Stimulated activated CD4-positive, alpha-beta T cell treated with anti-CD3 and anti-CD28 coated beads, Interleukin-2, amount 100 ng/mL, for 24 hours (primary cell): ENCODE measurements at regions not wholly inside any gene's neighbourhood (a gene's known extent, or its start where the extent isn't known, plus 50 kb on each side); places are given as distances from the start of the nearest gene placed in this dataset.

Experiments used
- DNase-seq, 2 donors: peaks; one replicate each; pipeline ENCODE4 v3.0.0-alpha.2; 2020

DNA sequence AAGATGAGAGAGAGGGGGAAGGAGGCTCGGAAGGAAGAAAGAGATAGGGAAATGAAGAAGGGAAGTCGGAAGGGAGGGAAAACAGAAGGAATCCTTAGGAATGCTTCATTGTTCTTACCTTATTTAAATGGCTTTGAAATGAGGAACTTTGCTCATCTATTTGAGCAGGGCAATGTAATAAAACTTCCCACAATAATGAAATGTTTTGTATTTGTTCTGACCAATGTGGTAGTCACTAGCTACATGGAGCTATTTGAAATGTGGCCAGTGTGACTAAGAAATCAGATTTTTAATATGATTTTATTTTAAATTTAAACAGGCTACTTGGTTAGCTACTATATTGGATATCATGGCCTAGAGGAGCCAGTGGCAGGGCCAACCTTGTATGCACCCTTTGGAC lies 510.6 kb downstream of the HTR7 start:
- DNase-seq = no peak

DNA sequence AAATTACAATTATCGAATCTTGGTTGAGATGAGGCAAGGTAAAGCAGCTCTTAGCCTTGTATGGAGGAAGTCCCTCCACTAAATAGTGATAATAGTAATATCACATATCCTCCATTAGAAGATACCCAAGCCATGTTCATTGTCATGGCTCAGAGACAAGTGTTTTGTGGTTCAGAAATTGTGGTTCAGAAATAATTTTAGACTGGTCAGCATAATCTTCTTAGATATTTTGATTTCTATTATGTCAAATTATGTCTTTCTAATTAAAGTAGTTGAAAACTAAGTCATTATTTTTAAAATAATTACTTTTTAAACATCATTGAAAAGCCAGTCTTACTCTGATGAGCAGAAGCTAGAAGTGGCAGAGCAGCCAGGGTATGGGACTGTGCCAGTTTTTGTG lies 507.7 kb downstream of the HTR7 start:
- no peak for DNase-seq

DNA sequence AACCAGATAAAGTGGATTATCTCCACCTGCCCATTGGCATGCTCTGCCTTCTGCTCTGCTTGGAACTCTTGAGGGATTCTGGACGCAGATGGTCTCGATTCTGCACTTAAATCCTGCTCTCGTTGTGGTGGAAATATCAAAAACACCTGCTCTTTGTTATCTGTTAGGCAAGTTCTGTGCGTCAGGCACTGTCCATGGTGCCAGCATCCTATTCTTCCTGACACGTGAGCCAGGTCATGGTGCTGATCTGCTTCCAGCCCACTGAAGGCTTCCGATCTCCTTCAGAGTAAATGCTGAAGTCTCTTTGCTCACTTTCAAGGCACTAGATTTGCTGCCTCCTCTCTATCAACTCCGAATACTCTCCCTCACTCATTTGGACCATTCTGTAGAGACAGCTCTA lies 505.6 kb downstream of the HTR7 start:
- DNase-seq = no peak

DNA sequence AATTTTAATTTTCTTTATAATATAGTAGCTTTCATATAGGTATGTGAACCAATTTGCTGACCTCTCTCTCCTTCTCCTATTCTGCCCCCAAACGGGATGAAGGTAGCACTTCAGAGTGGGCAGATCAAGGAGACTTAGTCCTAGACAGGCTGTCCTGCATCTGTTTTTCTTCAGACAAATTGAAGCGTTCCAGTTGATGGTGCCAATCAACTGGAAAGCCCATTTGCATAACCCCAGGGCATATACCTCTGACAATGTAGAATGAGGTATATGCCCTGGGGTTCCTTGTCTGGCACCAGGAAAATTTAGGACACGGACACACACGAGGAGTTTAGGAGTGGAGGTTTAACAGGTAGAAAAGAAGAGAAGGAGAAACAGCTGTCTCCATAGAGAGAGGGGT lies 502.9 kb downstream of the HTR7 start:
- no peak for DNase-seq

DNA sequence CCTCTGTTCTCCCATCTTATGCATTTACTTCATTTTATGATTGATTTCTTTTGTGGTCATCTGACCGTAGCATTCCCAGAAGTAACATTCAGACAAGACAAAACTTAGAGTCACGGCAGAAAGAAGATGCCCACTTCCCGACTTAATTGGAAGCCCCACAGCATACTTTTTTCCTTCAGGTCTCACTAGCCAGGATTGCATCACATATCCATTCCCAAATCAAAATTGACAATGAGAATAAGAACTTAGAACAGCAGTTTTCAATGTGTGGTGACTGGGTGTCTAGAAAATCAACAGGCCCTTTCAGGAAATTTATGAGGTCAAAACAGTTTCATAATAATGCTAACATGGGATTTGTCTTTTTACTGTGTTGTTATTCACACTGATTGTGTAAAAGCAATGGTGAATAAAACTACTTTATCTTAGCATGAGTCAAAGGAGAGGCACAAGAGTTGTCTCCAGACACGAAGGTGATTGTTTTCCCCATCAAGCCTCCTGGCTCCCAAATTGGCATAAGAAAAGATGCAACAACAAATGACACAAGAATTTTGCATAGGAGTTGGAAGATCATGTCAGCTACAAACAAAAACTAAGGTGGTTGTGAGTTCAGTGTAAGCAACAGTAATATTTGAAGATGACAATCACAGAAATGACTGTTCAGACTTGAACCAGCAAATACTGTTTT lies 493.9 kb downstream of the HTR7 start:
- no peak for DNase-seq

DNA sequence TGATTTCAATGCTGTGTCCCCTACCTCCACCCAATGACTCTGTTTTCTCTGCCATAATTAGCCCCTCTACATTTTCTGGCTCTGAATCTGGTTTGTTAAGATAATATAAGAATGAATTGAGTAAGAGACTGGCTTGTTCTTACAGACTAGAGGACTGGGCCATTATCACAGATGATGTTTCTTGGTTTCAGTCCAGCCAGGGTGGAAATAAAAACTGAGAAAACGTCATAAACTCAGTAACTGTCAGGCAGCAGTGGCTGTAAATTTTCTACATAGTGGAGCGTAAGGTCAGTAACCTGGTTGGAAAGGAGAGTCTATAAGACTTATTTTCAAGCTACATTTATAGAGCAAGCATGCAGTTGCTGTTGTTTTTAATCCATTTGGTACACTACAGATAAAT lies 485.4 kb downstream of the HTR7 start:
- DNase-seq = no peak

DNA sequence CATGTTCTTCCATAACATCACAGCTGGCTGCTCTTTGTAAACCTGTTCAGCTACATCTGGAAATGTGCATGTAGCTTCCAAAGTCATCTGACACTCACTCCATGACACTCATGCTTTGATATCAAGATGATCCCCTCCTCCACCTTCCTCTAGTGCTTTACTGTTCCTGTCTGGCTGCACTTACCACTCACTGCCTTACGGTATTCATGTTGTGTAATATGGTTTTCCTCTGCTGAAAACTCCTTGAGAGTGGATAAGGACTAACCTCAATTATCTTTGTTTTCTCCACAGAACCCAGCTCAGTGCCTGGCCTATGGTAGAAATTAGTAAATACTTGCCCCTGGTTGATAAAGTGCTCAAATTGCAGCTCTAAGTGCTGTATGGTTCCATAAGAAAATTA lies 483.9 kb downstream of the HTR7 start:
- no peak for DNase-seq

DNA sequence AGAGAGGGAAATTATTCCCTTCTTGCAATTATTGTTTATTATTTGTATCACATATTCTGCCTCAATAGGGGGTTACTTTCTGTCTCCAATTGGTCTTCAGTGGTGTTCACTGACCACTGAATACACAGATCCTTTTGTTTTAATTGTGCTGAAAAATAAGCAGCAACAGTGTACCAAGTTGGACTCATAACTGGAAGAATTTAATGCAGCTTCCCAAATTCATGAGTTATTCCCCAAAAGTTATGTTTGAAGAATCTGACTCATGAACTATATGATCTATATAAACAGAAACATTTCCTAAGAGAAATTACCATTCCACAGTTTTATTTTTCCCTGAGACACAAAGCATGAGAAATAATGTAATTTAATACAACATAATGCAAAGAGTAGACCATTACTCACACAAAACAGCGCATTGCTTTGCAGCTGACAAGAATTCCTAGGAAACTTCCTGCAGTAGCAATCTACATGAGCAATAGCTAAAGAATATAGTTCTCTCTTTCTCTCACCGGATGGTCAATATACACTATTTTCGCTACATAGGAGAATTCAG lies 479.2 kb downstream of the HTR7 start:
- DNase-seq = no peak

DNA sequence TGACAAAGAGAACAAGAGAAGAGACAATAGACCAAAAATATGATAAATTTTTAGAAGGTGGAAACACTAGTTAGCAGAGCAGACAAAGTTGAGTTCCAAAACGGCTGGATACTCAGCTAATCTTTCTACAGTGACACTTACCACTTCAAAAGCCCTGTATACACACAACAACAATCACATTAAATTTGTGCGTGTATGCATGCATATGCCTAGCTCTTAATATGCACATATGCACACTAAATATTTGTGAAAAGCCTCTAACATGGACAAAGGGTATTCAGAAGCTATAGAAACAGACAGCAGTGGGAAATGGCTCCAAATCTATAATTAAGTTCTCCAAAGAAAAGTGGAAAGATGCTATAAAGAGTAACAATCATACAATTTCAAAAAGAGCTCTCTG lies 476.4 kb downstream of the HTR7 start:
- DNase-seq = no peak

DNA sequence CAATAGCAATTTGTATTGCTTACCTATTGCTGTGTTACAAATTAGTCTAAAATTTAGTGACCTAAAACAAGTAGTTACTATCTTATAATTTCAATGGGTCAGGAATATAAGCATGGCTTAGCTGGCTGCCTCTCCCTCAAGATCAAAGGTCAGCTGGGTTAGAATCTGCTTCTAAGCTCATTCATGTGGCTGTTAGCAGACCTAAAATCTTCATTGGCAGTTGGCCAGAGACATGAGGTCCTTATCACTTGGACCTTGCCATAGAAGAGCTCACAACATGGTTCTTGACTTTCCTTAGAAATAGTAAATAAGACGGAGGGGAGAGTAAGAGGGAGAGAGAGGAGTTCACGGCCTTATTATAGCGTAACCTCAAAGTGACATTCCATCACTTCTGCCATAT lies 468.0 kb downstream of the HTR7 start:
- DNase-seq = no peak

DNA sequence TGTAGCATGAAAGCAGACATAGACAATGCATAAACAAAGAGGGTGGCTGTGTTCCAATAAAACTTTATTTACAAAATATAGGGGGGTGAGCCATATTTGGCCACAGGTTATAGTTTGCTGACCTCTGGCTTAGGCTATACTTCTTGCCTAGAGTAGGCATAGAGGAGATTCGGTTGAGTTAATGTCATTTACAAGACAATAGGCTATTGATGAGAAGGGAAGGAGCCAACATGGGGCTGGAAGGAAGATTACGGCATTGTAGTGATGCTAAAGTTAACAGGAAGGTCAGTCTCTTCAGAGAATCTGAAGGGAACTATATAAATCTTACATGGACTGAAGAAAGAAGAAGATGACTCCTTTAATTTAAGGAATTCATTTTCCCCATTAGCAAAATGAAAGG lies 463.5 kb downstream of the HTR7 start:
- no peak for DNase-seq

DNA sequence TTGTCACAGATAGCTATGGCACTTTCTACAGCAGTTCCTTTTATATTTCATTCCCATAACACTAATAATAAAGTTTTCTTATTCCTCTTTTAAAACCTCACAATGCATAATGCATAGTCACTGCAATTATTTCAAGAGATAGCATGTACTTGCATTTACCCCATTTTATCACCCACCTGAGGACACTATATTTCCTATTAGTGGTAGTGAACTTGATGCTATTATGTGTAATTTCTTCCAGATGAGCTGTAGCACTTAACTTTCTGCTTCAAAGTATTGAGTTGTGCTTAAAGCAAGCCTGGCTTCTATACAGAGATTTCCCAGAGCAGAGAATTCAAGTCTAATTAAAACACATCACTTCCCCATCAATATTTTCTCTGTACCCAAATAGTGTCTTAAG lies 461.1 kb downstream of the HTR7 start:
- DNase-seq = no peak

DNA sequence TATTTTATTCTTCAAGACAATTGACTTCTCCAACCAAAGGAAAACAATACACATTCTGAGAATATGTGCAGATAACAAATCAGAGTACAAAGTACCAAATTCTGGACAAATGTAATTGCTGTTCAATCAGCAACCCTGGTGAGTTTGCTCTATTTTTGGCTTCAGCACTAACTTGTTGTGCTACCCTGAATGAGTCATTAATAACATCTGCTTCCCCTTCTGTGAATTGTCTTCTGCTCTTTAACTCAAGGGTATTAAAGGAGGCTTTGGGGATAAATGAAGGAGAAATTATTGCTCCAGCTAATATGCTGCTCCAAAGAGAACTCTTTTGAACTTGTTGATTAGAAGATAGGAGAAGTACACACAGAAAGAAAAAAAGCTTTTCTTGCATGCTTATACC lies 459.3 kb downstream of the HTR7 start:
- no peak for DNase-seq

DNA sequence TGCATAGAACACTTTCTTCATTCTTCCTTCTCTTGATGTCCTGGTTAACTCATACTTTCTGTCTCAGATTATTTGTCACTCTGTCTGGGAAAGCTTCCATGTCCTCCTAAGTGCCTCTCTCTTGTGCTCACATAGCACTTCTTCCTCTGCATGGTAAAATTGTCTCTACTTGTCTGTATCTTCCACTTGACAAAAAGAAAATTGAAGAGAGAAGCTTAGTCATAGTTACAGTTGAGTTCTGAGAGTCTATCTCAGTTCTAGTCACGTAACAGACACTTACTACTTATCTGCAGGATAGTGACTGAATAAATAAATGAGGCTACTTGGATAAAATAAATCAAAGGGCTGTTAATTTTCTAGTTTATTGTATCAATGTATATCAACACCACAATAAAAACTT lies 458.1 kb downstream of the HTR7 start:
- DNase-seq = no peak

DNA sequence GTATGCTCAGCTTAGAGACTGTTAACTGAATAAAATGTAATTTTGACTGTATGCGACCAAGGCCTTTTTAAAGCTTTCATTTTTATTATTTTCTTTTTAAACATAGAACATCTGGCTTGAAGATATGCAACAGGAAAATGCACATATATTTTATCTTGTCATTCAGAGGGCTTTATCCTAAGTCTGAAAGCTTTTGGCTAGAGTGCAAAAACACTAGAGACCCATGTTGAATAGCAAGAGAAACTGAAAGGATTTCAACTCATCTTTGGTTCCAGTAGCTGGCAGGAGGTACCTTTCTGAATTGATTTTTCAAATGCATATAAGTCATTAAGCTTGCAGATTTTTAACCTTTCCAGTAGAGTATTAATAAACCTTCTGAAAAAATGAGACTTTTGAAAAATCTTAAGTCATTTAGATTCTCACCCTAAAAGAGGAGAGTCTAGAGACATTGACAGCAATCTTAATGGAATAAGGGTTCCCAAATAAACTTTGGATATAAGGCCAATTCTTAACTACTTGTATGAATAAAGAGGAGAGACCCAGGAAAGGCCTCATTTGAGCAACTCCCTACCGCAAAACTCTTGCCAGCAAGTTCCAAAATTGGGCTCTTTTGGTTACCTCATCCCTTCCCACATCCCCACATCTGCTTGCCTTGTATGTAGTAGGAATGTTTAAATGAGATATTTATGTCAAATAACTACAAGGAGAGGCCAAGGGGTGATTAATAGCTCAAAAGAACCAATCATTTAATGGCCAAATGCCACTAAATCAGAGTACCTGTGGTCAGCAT lies 454.4 kb downstream of the HTR7 start:
- DNase-seq = no peak

DNA sequence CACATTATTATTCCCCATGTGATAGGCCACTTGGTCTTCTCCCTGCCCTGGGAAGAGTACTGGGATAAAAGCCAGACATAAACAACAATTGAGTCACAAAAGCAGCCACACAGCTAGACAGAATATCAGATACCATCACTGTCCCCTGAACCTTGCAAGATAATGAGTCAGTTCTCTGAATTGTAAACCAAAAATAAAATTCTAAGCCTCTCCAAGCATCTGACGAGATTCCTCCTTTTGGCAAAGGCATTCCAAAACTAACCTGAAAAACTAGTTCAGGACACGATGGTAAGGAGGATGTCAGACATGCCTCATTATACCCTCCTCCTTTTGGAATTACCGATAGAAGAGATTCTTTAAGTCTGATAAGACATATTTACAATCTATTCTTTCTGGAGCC lies 450.7 kb downstream of the HTR7 start:
- DNase-seq = no peak

DNA sequence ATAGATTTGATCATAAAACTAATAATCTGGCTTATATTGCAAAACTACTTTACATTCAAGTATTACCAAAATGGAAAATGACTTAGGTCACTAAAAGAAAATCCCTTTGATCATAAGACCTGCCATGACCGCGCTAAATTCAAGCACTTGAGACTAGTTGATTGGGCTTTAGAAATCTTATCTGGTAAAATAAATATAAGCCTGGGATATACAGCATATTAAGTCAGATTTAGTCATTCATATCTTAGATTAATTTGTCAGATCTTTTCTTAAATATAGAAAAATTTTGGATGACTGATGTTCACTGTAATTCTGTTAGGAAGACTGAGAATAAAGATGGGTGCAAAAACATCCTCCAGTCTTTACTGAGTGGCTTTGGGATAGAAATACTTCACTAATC lies 450.0 kb downstream of the HTR7 start:
- DNase-seq = no peak

DNA sequence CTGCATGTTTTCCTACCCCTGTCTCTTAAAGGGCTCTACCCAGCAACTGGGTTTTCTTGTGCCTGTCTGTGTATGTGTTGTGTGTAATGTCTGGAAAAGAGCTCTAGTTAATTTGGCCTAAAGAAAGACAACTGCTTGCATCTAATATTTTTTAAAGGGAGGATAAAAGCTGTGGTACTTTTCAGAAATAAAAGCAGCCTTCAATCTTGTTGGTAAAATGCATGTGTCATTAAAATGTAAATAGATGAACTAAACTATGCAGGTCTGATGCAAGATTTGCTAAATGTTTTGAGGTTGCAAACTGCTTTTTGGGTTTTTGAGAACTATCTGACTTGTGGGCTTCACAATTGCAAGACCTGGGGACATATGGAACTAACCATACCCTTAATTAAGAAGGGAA lies 445.3 kb downstream of the HTR7 start:
- DNase-seq = no peak

DNA sequence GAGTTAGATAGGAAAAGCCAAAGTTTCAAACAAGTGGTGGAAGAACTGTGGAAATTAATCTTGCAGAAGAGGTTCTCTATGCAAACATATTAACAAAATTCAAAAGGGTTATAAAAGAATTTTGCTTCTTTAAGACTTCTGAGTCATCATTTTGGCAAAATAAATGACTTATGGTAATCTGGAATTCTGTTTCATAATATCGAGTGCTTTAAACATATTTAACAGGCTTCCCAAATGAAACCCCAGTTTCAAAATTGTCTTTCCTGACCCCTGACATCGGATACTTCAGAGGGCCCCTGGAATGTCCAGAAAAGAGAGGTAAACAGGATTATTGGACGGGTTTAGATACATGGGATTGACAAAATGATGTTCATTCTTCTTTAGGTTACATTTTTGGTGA lies 444.6 kb downstream of the HTR7 start:
- no peak for DNase-seq

DNA sequence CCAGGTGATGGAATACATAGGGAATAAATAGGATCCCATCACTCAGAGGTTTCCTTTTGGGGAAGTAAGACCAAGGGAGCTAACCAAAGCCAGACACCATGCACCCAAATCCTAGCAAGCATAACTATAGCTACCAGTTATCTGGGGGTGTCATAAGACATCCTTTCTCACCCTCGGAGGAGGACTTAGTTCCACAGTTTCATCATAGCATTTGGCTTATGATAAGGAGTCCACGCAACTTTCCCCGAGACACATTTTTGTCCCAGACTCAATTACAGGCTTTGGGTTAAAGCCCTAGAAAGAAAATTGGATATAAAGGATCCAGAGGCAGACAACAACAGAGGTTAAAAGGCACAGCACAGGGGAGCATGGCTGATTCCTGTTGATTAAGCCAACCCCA lies 442.9 kb downstream of the HTR7 start:
- DNase-seq = no peak

DNA sequence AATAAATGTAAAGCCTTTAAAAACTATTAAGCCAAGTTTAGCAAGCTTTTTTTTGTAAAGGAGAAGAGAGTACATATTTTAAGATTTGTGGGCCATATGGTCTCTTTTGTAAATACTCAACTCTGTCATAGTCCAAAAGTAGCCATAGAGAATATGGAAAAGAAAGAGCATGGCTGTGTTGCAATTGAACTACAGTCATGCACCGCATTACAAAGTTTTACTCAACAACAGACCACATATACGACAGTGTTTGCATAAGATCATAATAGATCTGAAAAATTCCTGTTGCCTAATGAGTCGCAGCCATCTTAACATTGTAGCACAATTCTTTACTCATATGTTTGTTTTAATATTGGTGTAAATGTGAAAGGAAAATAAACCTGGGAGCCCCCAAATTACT lies 440.8 kb downstream of the HTR7 start:
- no peak for DNase-seq

DNA sequence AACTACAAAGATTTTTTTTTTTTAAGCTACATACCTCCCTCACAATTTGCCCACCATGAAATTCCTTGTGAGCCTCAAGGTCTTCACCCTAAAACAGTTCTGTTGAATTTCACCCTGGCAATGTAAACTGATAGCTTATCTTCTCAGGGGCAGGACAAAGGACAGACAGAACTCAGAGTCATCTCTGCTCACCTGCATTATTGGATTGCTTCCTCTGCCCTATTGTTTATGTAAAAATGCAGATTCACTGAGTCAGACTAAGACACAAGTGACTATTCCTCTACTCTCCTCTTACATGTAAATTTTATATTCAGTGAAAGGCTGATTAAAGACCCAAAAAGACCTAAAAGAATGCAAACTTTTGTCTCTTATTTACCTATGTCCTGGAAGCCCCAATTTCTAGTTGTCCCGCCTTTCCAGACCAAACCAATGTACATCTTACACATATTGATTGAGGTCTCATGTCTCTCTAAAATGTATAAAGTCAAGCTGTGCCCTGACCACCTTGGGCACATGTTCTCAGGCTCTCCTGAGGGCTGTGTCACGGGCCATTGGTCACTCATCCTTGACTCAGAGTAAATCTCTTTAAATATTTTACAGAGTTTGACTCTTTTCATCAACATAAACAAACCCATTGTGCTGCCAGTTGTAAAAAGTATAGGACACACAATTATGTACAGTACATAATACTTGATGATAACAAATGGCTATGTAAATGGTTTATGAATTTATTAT lies 440.2 kb downstream of the HTR7 start:
- DNase-seq = no peak

DNA sequence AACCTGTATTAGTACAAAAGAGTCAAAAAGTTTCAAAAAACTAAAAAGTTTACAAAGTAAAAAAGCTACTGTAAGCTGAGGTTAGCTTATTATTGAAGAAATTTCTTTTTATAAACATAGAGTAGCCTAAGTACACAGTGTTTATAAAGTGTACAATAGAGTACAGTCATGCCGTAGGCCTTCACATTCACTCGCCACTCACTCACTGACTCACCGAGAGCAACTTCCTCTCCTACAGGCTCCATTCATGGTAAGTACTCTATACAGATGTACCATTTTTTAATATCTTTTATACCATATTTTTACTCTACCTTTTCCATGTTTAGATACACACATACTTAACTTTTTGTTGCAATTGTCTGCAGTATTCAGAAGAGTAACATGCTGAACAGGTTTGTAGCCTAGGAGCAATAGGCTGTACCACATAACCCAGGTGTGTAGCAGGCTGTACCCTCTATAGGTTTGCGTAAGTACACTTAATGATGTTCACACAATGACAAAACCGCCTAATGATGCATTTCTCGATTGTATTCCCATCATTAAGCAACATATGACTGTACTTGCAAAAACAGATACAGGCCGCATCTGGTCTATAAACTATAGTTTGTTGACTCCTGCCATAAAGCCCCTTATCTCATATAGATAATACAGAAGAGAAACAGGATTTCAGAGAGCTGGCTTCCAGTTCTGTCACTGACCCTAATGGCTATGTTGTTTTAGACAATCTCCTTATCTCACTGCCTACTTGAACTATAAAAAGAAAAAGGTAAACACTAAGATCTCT lies 438.8 kb downstream of the HTR7 start:
- no peak for DNase-seq
